ENCODE measurements at regions not wholly inside any gene's neighbourhood (a gene's known extent, or its start where the extent isn't known, plus 50 kb on each side); places are given as distances from the start of the nearest gene placed in this dataset.

- TF ChIP-seq, protein P1, sequence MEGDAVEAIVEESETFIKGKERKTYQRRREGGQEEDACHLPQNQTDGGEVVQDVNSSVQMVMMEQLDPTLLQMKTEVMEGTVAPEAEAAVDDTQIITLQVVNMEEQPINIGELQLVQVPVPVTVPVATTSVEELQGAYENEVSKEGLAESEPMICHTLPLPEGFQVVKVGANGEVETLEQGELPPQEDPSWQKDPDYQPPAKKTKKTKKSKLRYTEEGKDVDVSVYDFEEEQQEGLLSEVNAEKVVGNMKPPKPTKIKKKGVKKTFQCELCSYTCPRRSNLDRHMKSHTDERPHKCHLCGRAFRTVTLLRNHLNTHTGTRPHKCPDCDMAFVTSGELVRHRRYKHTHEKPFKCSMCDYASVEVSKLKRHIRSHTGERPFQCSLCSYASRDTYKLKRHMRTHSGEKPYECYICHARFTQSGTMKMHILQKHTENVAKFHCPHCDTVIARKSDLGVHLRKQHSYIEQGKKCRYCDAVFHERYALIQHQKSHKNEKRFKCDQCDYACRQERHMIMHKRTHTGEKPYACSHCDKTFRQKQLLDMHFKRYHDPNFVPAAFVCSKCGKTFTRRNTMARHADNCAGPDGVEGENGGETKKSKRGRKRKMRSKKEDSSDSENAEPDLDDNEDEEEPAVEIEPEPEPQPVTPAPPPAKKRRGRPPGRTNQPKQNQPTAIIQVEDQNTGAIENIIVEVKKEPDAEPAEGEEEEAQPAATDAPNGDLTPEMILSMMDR (IDR thresholded peaks at IDR 0.05; ENCODE audit: insufficient read depth, low read length), result no peak
- TF ChIP-seq GABPA (IDR thresholded peaks at IDR 0.05; ENCODE audit: low read depth) (no peak), REST (IDR thresholded peaks at IDR 0.05; ENCODE audit: insufficient replicate concordance, low read depth) (no peak), SPI1 (IDR thresholded peaks at IDR 0.05; ENCODE audit: borderline replicate concordance, low read depth) (no peak), POLR2AphosphoS5 (IDR thresholded peaks at IDR 0.05; ENCODE audit: low read depth) (no peak)
- no peak overlapping the region for H3K4me3 ChIP-seq (replicated peaks; ENCODE audit: insufficient read depth, low read length)
- H3K27ac ChIP-seq (replicated peaks), result no peak overlapping the region
- H3K27me3 ChIP-seq (ENCODE audit: insufficient read depth, poor library complexity, severe bottlenecking), result peaks cover 3% of the 10 kb centered on the region
- no peak for DNase-seq (ENCODE audit: low read depth in 1 of 2, low spot score in 1 of 2)
Measured at GRCh38 chr20:22293886-22294285, 290.5 kb downstream of the FOXA2 start.

GRCh38 chr20:22289442-22289841 is 294.9 kb downstream of the FOXA2 start:
- Histone ChIP-seq H3K27me3 (ENCODE audit: insufficient read depth, poor library complexity, severe bottlenecking) (peaks cover 3% of the 10 kb centered on the region), H3K27ac (replicated peaks) (no peak overlapping the region), H3K4me3 (replicated peaks; ENCODE audit: insufficient read depth, low read length) (no peak overlapping the region)
- DNase-seq (ENCODE audit: low read depth in 1 of 2, low spot score in 1 of 2), result no peak
- no peak for TF ChIP-seq POLR2AphosphoS5 (IDR thresholded peaks at IDR 0.05; ENCODE audit: low read depth)
- no peak for TF ChIP-seq REST (IDR thresholded peaks at IDR 0.05; ENCODE audit: insufficient replicate concordance, low read depth)
- no peak for TF ChIP-seq SPI1 (IDR thresholded peaks at IDR 0.05; ENCODE audit: borderline replicate concordance, low read depth)
- no peak for TF ChIP-seq GABPA (IDR thresholded peaks at IDR 0.05; ENCODE audit: low read depth)
- TF ChIP-seq, protein P1 (IDR thresholded peaks at IDR 0.05; ENCODE audit: insufficient read depth, low read length), result no peak

- no peak for DNase-seq (ENCODE audit: low read depth in 1 of 2, low spot score in 1 of 2)
- H3K4me3 ChIP-seq (replicated peaks; ENCODE audit: insufficient read depth, low read length), result no peak overlapping the region
Measured at GRCh38 chr20:22288957-22289356, 295.4 kb downstream of the FOXA2 start.

More at GRCh38 chr20:22288957-22289356, 295.4 kb downstream of the FOXA2 start:
- Histone ChIP-seq H3K27me3 (ENCODE audit: insufficient read depth, poor library complexity, severe bottlenecking) (peaks cover 3% of the 10 kb centered on the region), H3K27ac (replicated peaks) (no peak overlapping the region)
- TF ChIP-seq, protein P1 (IDR thresholded peaks at IDR 0.05; ENCODE audit: insufficient read depth, low read length), result no peak
- TF ChIP-seq GABPA (IDR thresholded peaks at IDR 0.05; ENCODE audit: low read depth), result no peak
- no peak for TF ChIP-seq SPI1 (IDR thresholded peaks at IDR 0.05; ENCODE audit: borderline replicate concordance, low read depth)

Data from HL-60 (cell line).